ENCODE measurements at regions not wholly inside any gene's neighbourhood (a gene's known extent, or its start where the extent isn't known, plus 50 kb on each side); places are given as distances from the start of the nearest gene placed in this dataset.

DNA sequence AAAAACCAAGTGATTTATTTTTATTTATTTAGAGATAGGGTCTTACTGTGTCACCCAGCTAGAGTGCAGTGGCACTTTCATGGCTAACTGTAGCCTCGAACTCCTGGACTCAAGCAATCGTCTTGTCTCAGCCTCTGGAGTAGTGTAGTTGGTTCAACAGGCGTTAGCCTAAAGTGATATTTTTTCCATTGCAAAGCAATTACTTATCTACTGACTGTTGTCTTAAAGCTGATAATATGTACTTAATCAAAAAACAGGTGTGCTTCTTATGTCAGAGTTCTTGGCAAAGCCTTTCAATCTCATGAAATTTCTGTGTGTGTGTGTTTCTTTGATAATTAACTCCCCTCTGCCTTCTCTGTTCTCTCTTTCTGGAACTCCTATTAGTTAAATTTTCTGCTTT lies 62.4 kb upstream of the DUSP10 start:
- no peak overlapping the region for H3K9ac ChIP-seq (ENCODE audit: low read depth in 2 of 2, low read length in 2 of 2)
- no peaks in the 10 kb centered on the region for H3K9me3 ChIP-seq
- H3K36me3 ChIP-seq = no peaks in the 10 kb centered on the region
- H3K4me3 ChIP-seq = no peak overlapping the region
- TF ChIP-seq, protein P1, sequence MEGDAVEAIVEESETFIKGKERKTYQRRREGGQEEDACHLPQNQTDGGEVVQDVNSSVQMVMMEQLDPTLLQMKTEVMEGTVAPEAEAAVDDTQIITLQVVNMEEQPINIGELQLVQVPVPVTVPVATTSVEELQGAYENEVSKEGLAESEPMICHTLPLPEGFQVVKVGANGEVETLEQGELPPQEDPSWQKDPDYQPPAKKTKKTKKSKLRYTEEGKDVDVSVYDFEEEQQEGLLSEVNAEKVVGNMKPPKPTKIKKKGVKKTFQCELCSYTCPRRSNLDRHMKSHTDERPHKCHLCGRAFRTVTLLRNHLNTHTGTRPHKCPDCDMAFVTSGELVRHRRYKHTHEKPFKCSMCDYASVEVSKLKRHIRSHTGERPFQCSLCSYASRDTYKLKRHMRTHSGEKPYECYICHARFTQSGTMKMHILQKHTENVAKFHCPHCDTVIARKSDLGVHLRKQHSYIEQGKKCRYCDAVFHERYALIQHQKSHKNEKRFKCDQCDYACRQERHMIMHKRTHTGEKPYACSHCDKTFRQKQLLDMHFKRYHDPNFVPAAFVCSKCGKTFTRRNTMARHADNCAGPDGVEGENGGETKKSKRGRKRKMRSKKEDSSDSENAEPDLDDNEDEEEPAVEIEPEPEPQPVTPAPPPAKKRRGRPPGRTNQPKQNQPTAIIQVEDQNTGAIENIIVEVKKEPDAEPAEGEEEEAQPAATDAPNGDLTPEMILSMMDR (IDR thresholded peaks at IDR 0.05) = no peak
- H3K27ac ChIP-seq = no peak overlapping the region
- DNase-seq = no peak
- H3K4me1 ChIP-seq = no peaks in the 10 kb centered on the region
- intact Hi-C loops (cut with DNase I) = no loop called here
- H3K27me3 ChIP-seq = no peaks in the 10 kb centered on the region

GRCh38 chr1:221801773-221802516 lies 60.1 kb upstream of the DUSP10 start:
- no peaks in the 10 kb centered on the region for H3K9me3 ChIP-seq
- no peaks in the 10 kb centered on the region for H3K4me1 ChIP-seq
- H3K27ac ChIP-seq = no peak overlapping the region
- no peak overlapping the region for H3K9ac ChIP-seq (ENCODE audit: low read depth in 2 of 2, low read length in 2 of 2)
- intact Hi-C loops (cut with DNase I) = no loop called here
- H3K27me3 ChIP-seq = no peaks in the 10 kb centered on the region
- no peaks in the 10 kb centered on the region for H3K36me3 ChIP-seq
- no peak overlapping the region for H3K4me3 ChIP-seq
- TF ChIP-seq, protein P1 (IDR thresholded peaks at IDR 0.05) = no peak
- DNase-seq = no peak

DNA sequence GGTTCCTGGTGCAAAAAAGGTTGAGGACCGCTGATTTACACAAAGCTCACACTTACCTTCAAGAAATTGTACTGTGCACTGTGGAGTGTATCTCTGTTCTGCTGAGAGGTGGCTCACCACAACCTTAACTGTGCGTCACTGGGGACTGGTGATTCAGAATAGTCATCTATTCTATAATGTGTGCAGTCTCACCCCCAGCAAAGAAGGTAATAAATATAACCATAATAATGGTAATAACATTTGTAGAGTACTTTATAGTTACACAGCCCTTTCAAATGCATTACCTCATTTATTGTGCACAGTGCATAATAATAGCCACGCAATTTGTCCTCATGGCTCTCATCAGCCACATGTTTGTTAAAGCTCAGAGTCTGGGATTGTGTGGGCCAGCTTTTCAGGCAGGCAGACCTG lies 59.4 kb upstream of the DUSP10 start:
- intact Hi-C loops (cut with DNase I) = no loop called here

DNA sequence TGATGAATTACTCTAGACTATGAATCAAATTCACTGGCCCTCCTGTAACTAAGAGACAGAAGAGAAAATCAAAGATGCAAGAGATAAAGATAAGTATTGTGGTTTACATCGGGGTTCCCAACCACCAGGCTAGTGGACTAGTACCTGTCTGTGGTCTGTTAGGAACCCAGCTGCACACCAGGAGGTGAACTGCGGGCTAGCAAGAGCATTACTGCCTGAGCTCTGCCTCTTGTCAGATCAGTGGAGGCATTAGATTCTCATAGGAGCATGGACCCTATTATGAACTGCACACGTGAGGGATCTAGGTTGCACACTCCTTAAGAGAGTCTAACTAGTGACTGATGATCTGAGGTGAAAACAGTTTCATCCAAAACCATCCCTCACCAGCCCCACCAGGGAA lies 58.9 kb upstream of the DUSP10 start:
- no peak for DNase-seq
- TF ChIP-seq, protein P1 (IDR thresholded peaks at IDR 0.05) = no peak

More for the DNA sequence above, 59.4 kb upstream of the DUSP10 start:
- DNase-seq = no peak
- TF ChIP-seq, protein P1 (IDR thresholded peaks at IDR 0.05) = no peak
- Histone ChIP-seq H3K9ac (ENCODE audit: low read depth in 2 of 2, low read length in 2 of 2) (no peak overlapping the region), H3K27me3 (no peaks in the 10 kb centered on the region), H3K4me1 (no peaks in the 10 kb centered on the region), H3K27ac (no peak overlapping the region), H3K36me3 (no peaks in the 10 kb centered on the region), H3K4me3 (no peak overlapping the region), H3K9me3 (no peaks in the 10 kb centered on the region)

GRCh38 chr1:221797506-221797905 lies 55.6 kb upstream of the DUSP10 start:
- Histone ChIP-seq H3K4me3 (no peak overlapping the region), H3K27ac (no peak overlapping the region), H3K9ac (ENCODE audit: low read depth in 2 of 2, low read length in 2 of 2) (no peak overlapping the region), H3K4me1 (no peaks in the 10 kb centered on the region), H3K36me3 (no peaks in the 10 kb centered on the region), H3K9me3 (no peaks in the 10 kb centered on the region), H3K27me3 (no peaks in the 10 kb centered on the region)
- DNase-seq = no peak
- TF ChIP-seq, protein P1 (IDR thresholded peaks at IDR 0.05) = no peak
- intact Hi-C loops (cut with DNase I) = no loop called here

More for the DNA sequence above, 58.9 kb upstream of the DUSP10 start:
- no peak overlapping the region for H3K4me3 ChIP-seq
- no peak overlapping the region for H3K9ac ChIP-seq (ENCODE audit: low read depth in 2 of 2, low read length in 2 of 2)
- H3K9me3 ChIP-seq = no peaks in the 10 kb centered on the region
- no peaks in the 10 kb centered on the region for H3K36me3 ChIP-seq
- intact Hi-C loops (cut with DNase I) = no loop called here
- no peaks in the 10 kb centered on the region for H3K27me3 ChIP-seq
- no peak overlapping the region for H3K27ac ChIP-seq
- no peaks in the 10 kb centered on the region for H3K4me1 ChIP-seq
